Upper lobe of left lung (tissue), 6 donors: ENCODE measurements at regions not wholly inside any gene's neighbourhood (a gene's known extent, or its start where the extent isn't known, plus 50 kb on each side); places are given as distances from the start of the nearest gene placed in this dataset.

ENCODE experiments used
- ATAC-seq, 2 donors: fragments of 200-7000 bp; cut with Tn5 transposase; one replicate each; pipeline ENCODE4 v1.9.1; 2022; ENCODE audit warnings: mild to moderate bottlenecking in 2 of 2, moderate library complexity in 2 of 2; ENCODE audit not compliant: low FRiP score in 2 of 2
- DNase-seq, 2 donors: peaks; one replicate each; pipeline ENCODE4 v3.0.0-alpha.2; 2019 to 2020
- H3K27ac ChIP-seq, 4 donors: fragments of 200-600 bp; sonication (generic); one replicate each; pipeline ENCODE4 v1.5.1; 2016 to 2019
- H3K27me3 ChIP-seq, 4 donors: fragments of 200-600 bp; sonication (generic); one replicate each; pipeline ENCODE4 v1.5.1; 2017 to 2019
- H3K36me3 ChIP-seq, 4 donors: fragments of 200-600 bp; sonication (generic); one replicate each; pipeline ENCODE4 v1.5.1; 2016 to 2019
- H3K4me1 ChIP-seq, 4 donors: fragments of 200-600 bp; sonication (generic); one replicate each; pipeline ENCODE4 v1.5.1; 2018 to 2019
- H3K4me3 ChIP-seq, 4 donors: fragments of 200-600 bp; sonication (generic); one replicate each; pipeline ENCODE4 v1.5.1; 2017 to 2019; ENCODE audit warnings: mild to moderate bottlenecking in 2 of 4, moderate library complexity in 1 of 4
- H3K9me3 ChIP-seq, 4 donors: fragments of 200-600 bp; sonication (generic); one replicate each; pipeline ENCODE4 v1.5.1; 2018 to 2019
- EP300 ChIP-seq, 4 donors: sonication (generic); formaldehyde crosslinking; IDR thresholded peaks; one replicate each; pipeline ENCODE4 v1.5.1; 2017; ENCODE audit warnings: antibody characterized with exemption in 4 of 4, control low read depth in 2 of 4
- POLR2A ChIP-seq, 4 donors: fragments of 450-650 bp; IDR thresholded peaks; one replicate each; pipeline ENCODE4 v1.5.1; 2016 to 2017; ENCODE audit warnings: antibody characterized with exemption in 4 of 4, mild to moderate bottlenecking in 2 of 4
- POLR2AphosphoS5 ChIP-seq, 2 donors: sonication (generic); formaldehyde crosslinking; IDR thresholded peaks; one replicate each; pipeline ENCODE4 v1.5.1; 2017; ENCODE audit warnings: antibody characterized with exemption in 2 of 2
- WGBS, 2 donors: methylation state at CpG; one replicate each; pipeline ENCODE4 v1.1.5; 2017 to 2018; 5-methylcytosine and 5-hydroxymethylcytosine counted together
- TF ChIP-seq, protein P1 (sequence below), 6 experiments: fragments of 450-650 bp in 4 of 6; fragments of 200-600 bp in 2 of 6; sonication (generic) in 2 of 6; IDR thresholded peaks; one replicate each; pipeline ENCODE4 v1.5.1; 2016 to 2019; ENCODE audit warnings: antibody characterized with exemption in 6 of 6
- donor health status: DM: no; HTN: no; CAD: no; lungs with moderate emphysema.
- donor health status: DM: no; HTN: yes; CAD: no; lungs with severe emphysema.

DNA sequence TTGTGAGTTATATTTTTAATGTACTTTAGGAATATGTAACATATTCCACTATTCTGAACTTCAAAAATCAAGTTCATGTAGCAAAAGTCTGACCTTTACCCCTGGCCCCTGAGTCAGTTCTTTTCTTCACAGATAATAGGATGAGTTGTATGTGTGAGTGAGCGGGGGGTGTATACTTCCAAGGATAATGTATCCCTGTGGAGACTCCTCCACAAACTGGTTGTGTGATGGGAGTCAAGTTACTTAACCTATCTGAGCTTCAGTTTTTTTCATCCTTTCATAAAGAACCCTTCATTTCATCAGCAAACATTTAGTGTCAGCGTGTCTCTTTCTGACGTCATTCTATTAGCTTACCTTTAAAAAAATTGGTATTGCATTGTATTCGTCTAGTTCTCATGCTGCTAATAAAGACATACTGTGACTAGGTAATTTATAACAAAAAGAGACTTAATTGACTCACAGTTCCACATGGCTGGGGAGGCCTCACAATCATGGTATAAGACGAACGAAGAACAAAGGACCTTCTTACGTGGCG lies 288.1 kb upstream of the GPC6 start:
- no peak overlapping the region for H3K4me3 ChIP-seq
- no peak for TF ChIP-seq POLR2A (IDR thresholded peaks at IDR 0.05)
- no peak for TF ChIP-seq POLR2AphosphoS5 (IDR thresholded peaks at IDR 0.05)
- TF ChIP-seq, protein P1, sequence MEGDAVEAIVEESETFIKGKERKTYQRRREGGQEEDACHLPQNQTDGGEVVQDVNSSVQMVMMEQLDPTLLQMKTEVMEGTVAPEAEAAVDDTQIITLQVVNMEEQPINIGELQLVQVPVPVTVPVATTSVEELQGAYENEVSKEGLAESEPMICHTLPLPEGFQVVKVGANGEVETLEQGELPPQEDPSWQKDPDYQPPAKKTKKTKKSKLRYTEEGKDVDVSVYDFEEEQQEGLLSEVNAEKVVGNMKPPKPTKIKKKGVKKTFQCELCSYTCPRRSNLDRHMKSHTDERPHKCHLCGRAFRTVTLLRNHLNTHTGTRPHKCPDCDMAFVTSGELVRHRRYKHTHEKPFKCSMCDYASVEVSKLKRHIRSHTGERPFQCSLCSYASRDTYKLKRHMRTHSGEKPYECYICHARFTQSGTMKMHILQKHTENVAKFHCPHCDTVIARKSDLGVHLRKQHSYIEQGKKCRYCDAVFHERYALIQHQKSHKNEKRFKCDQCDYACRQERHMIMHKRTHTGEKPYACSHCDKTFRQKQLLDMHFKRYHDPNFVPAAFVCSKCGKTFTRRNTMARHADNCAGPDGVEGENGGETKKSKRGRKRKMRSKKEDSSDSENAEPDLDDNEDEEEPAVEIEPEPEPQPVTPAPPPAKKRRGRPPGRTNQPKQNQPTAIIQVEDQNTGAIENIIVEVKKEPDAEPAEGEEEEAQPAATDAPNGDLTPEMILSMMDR (IDR thresholded peaks at IDR 0.05), result no peak
- TF ChIP-seq EP300 (IDR thresholded peaks at IDR 0.05), result no peak
- no peaks in the 10 kb centered on the region for H3K36me3 ChIP-seq
- ATAC-seq (no peak), DNase-seq (no peak)
- H3K9me3 ChIP-seq, result no peaks in the 10 kb centered on the region
- no peaks in the 10 kb centered on the region for H3K4me1 ChIP-seq
- no peaks in the 10 kb centered on the region for H3K27me3 ChIP-seq
- no peak overlapping the region for H3K27ac ChIP-seq
- 90% methylated on average over 8 of the region's 8 CpGs for WGBS, 2 donors

GRCh38 chr13:92941167-92941566 lies 285.4 kb upstream of the GPC6 start:
- Histone ChIP-seq H3K27ac (no peak overlapping the region), H3K36me3 (no peaks in the 10 kb centered on the region), H3K27me3 (no peaks in the 10 kb centered on the region), H3K9me3 (no peaks in the 10 kb centered on the region), H3K4me1 (no peaks in the 10 kb centered on the region), H3K4me3 (no peak overlapping the region)
- ATAC-seq (no peak), DNase-seq (no peak)
- TF ChIP-seq POLR2AphosphoS5 (IDR thresholded peaks at IDR 0.05) (no peak), POLR2A (IDR thresholded peaks at IDR 0.05) (no peak), EP300 (IDR thresholded peaks at IDR 0.05) (no peak)
- TF ChIP-seq, protein P1 (IDR thresholded peaks at IDR 0.05), result no peak

DNA sequence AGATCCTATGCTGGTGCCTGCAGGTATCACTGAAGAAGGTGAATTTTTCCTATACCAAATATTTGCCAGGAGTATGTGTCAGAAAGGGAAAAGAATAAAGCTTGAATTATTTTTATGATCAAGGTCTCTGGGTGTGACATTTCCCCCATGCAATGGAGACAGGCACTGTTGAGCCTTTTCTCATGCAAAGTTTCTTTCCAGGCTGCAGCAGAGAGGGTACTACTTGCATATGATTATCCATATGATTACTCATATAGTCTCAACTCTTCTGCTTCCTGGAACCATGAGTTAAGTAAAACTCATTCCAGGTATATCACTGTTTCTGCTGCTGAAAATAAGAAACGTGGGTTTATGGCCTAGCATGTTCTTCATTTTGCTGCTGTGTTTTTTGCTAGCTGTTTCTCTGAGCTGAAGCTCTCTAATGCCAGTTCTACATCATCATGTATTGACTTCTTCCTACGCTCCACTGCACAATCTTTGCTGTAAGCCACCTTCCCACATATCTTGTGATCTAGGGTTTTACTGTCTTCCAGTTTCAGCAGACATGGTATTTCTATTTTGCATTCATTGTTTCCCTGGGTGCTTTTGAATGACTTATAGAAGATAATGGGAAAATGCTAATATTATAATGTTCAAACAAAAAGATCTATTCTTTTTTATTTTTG lies 278.7 kb upstream of the GPC6 start:
- H3K27me3 ChIP-seq, result no peaks in the 10 kb centered on the region
- ATAC-seq (no peak), DNase-seq (no peak)
- no peak overlapping the region for H3K27ac ChIP-seq
- H3K4me3 ChIP-seq, result no peak overlapping the region
- H3K36me3 ChIP-seq, result no peaks in the 10 kb centered on the region
- TF ChIP-seq POLR2A (IDR thresholded peaks at IDR 0.05) (no peak), EP300 (IDR thresholded peaks at IDR 0.05) (no peak), POLR2AphosphoS5 (IDR thresholded peaks at IDR 0.05) (no peak)
- TF ChIP-seq, protein P1 (IDR thresholded peaks at IDR 0.05), result no peak
- H3K4me1 ChIP-seq, result no peaks in the 10 kb centered on the region
- H3K9me3 ChIP-seq, result no peaks in the 10 kb centered on the region
- WGBS, 2 donors, result 77 to 79% methylated on average over 2 of the region's 2 CpGs

- no peaks in the 10 kb centered on the region for H3K27me3 ChIP-seq
- WGBS, 2 donors, result 84 to 90% methylated on average over 2 of the region's 2 CpGs
- H3K9me3 ChIP-seq, result no peaks in the 10 kb centered on the region
- no peak for DNase-seq
- H3K36me3 ChIP-seq, result no peaks in the 10 kb centered on the region
- TF ChIP-seq POLR2AphosphoS5 (IDR thresholded peaks at IDR 0.05), result no peak
- no peak for TF ChIP-seq POLR2A (IDR thresholded peaks at IDR 0.05)
- TF ChIP-seq EP300 (IDR thresholded peaks at IDR 0.05), result no peak
- TF ChIP-seq, protein P1 (IDR thresholded peaks at IDR 0.05), result no peak
- no peaks in the 10 kb centered on the region for H3K4me1 ChIP-seq
- ATAC-seq, result no peak
- H3K4me3 ChIP-seq, result no peak overlapping the region
- H3K27ac ChIP-seq, result no peak overlapping the region
Observed at GRCh38 chr13:92950771-92951170, 275.8 kb upstream of the GPC6 start.
